ENCODE measurements at regions not wholly inside any gene's neighbourhood (a gene's known extent, or its start where the extent isn't known, plus 50 kb on each side); places are given as distances from the start of the nearest gene placed in this dataset.

DNA sequence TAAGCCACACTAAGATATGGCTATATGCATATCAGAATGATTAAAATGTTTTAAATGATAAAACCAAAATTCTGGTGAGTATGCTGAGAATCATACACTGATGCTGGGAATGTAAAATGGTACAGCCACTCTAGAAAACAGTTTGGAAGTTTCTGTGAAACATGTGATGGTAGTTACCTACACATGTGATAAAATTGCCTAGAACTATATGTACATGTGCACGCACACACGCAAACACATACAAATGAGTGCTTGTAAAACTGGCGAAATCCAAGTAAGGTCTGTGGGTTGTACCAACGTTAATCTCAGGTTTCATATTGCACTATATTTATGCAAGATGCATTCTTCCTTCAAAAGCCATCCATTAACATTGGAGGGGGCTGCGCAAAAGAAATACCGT, 195.0 kb upstream of the RAB6C start:
- Histone ChIP-seq H3K27ac (no peak overlapping the region), H3K4me3 (no peak overlapping the region), H3K4me1 (no peaks in the 10 kb centered on the region), H3K36me3 (replicated peaks in 1 of 2; ENCODE audit: insufficient read depth in 1 of 2, low read depth in 2 of 2) (no peaks in the 10 kb centered on the region), H3K9me3 (no peaks in the 10 kb centered on the region), H3K27me3 (no peaks in the 10 kb centered on the region)
- DNase-seq = no peak
- ATAC-seq = no peak
- TF ChIP-seq CTCF (IDR thresholded peaks at IDR 0.05) (no peak), POLR2A (IDR thresholded peaks at IDR 0.05) (no peak)
- intact Hi-C loops (cut with DNase I) = no loop called here
- WGBS, 2 donors = 89 to 91% methylated on average over 6 of the region's 6 CpGs

DNA sequence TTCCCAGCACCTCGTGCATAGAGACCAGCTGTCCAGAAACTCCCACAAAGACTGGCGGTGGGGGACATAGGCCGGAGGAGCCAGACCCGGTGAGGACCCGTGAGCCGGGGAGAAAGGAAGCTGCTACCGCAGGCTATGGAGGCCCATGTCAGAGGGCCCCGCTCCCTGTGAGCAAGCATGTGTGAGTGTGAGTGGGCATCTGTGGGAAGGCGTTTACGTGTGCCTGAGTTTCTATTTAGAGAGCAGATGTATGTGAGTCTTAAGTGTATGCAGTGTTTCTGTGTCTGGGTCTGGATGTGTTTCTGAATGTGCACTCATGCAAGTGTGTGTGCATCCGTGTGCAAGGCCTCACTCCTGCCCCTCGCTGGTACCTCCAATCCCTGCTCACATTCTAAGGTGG, 187.8 kb upstream of the RAB6C start:
- no peaks in the 10 kb centered on the region for H3K36me3 ChIP-seq (replicated peaks in 1 of 2; ENCODE audit: insufficient read depth in 1 of 2, low read depth in 2 of 2)
- H3K27me3 ChIP-seq = no peaks in the 10 kb centered on the region
- H3K4me3 ChIP-seq = no peak overlapping the region
- H3K4me1 ChIP-seq = peaks cover 8% of the 10 kb centered on the region
- no peaks in the 10 kb centered on the region for H3K9me3 ChIP-seq
- DNase-seq (no peak), ATAC-seq (no peak)
- TF ChIP-seq CTCF (IDR thresholded peaks at IDR 0.05) (no peak), POLR2A (IDR thresholded peaks at IDR 0.05) (no peak)
- intact Hi-C loops (cut with DNase I) = no loop called here
- no peak overlapping the region for H3K27ac ChIP-seq
- 85 to 88% methylated on average over 12 of the region's 12 CpGs for WGBS, 2 donors

DNA sequence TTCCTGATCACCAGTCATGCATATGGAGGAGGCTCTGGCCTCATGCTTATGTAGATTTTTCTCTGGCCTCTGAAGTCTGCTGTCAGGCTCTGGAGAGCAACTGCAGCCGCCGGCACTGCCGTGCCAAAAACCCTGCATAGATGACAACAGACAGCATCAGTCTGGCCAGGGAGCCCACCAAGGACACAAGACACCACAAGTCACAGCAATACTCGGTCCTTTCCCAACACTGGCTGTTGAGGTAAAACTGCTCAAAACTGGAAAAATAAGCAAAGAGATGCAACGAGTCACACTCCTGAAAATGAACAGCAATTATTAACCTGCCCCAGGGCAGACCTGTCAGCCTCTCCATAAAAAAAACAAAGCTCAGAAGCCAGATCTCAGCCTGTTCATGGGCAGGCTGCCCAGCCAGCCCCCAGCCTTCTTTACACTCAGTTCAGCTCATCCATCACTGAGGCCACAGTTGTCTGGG, 186.0 kb upstream of the RAB6C start:
- 23 to 51% methylated on average over 5 of the region's 5 CpGs for WGBS, 2 donors
- peaks cover 8% of the 10 kb centered on the region for H3K4me1 ChIP-seq
- TF ChIP-seq POLR2A (IDR thresholded peaks at IDR 0.05) (no peak), CTCF (IDR thresholded peaks at IDR 0.05) (no peak)

GRCh38 chr2:129794116-129794515, 185.3 kb upstream of the RAB6C start:
- H3K27ac ChIP-seq = no peak overlapping the region
- intact Hi-C loops (cut with DNase I) = no loop called here
- no peak for TF ChIP-seq CTCF (IDR thresholded peaks at IDR 0.05)
- TF ChIP-seq POLR2A (IDR thresholded peaks at IDR 0.05) = no peak
- WGBS, 2 donors = 43 to 45% methylated on average over 5 of the region's 5 CpGs
- no peak overlapping the region for H3K4me3 ChIP-seq
- DNase-seq (no peak), ATAC-seq (no peak)
- no peaks in the 10 kb centered on the region for H3K27me3 ChIP-seq
- no peaks in the 10 kb centered on the region for H3K36me3 ChIP-seq (replicated peaks in 1 of 2; ENCODE audit: insufficient read depth in 1 of 2, low read depth in 2 of 2)
- H3K4me1 ChIP-seq = peaks cover 8% of the 10 kb centered on the region
- H3K9me3 ChIP-seq = no peaks in the 10 kb centered on the region

More for the DNA sequence above, 186.0 kb upstream of the RAB6C start:
- intact Hi-C loops (cut with DNase I) = no loop called here
- ATAC-seq = no peak
- DNase-seq = no peak
- Histone ChIP-seq H3K27me3 (no peaks in the 10 kb centered on the region), H3K4me3 (no peak overlapping the region), H3K27ac (no peak overlapping the region), H3K36me3 (replicated peaks in 1 of 2; ENCODE audit: insufficient read depth in 1 of 2, low read depth in 2 of 2) (no peaks in the 10 kb centered on the region), H3K9me3 (no peaks in the 10 kb centered on the region)

DNA sequence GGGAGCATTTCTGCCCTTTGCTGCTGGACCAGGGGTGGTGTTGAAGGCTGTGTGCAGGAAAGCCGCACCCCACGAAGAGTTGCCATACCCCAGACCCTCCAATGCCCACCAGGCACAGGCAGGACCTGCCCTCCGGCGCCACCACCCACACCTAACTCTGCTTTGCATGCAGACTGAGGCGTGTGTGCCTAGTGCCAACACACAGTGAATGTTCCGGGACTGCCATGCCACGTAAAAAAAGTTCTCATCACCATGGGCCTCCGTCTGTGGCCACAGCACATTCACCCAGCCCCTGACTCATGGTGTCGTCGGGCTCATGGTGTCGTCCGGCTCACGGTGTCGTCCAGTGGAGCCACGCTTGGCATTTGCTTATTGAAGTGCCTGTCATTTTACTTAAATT, 184.9 kb upstream of the RAB6C start:
- no peak for DNase-seq
- Histone ChIP-seq H3K4me1 (peaks cover 8% of the 10 kb centered on the region), H3K4me3 (no peak overlapping the region), H3K36me3 (replicated peaks in 1 of 2; ENCODE audit: insufficient read depth in 1 of 2, low read depth in 2 of 2) (no peaks in the 10 kb centered on the region), H3K27ac (no peak overlapping the region), H3K9me3 (no peaks in the 10 kb centered on the region), H3K27me3 (no peaks in the 10 kb centered on the region)
- TF ChIP-seq CTCF (IDR thresholded peaks at IDR 0.05) = no peak
- no peak for TF ChIP-seq POLR2A (IDR thresholded peaks at IDR 0.05)
- intact Hi-C loops (cut with DNase I) = no loop called here
- no peak for ATAC-seq
- WGBS, 2 donors = 82 to 85% methylated on average over 13 to 15 of the region's 15 CpGs
